ENCODE measurements at regions not wholly inside any gene's neighbourhood (a gene's known extent, or its start where the extent isn't known, plus 50 kb on each side); places are given as distances from the start of the nearest gene placed in this dataset.
A peak's percentile ranks its signal among the peaks of the same experiment; 100 is the strongest.

DNA sequence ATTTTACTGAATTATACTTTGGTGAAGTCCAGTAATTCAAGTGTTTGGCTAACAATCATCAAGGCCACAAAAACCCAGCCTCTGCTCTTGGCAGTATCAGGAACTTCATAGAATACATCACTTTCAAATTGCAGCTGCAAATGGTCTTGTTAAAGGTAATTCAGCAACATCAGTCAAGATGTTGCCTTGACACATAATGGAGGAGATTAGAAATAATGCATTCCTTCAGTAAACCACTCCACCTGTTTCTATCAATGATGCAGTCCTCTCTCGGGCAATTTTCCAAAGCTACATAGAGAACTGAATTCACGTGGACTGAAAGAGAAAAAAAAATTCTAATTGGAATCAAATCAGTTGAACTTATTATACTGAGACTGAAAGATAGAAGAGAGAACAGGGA lies 279.3 kb downstream of the VGLL3 start:
- POLR2A ChIA-PET, result no interaction called here
- Histone ChIP-seq H3K4me3 (ENCODE audit: low read depth, low read length) (no peak overlapping the region), H3K36me3 (ENCODE audit: control insufficient read depth, insufficient read depth, low read length) (no peaks in the 10 kb centered on the region), H3K27me3 (ENCODE audit: control insufficient read depth, insufficient read depth, low read length) (no peaks in the 10 kb centered on the region)
- DNase-seq (ENCODE audit: low read depth), result no peak
- CTCF ChIA-PET, result no interaction called here
- TF ChIP-seq, protein P1, sequence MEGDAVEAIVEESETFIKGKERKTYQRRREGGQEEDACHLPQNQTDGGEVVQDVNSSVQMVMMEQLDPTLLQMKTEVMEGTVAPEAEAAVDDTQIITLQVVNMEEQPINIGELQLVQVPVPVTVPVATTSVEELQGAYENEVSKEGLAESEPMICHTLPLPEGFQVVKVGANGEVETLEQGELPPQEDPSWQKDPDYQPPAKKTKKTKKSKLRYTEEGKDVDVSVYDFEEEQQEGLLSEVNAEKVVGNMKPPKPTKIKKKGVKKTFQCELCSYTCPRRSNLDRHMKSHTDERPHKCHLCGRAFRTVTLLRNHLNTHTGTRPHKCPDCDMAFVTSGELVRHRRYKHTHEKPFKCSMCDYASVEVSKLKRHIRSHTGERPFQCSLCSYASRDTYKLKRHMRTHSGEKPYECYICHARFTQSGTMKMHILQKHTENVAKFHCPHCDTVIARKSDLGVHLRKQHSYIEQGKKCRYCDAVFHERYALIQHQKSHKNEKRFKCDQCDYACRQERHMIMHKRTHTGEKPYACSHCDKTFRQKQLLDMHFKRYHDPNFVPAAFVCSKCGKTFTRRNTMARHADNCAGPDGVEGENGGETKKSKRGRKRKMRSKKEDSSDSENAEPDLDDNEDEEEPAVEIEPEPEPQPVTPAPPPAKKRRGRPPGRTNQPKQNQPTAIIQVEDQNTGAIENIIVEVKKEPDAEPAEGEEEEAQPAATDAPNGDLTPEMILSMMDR (IDR thresholded peaks at IDR 0.05; ENCODE audit: insufficient read depth, low read depth, low read length), result no peak

DNA sequence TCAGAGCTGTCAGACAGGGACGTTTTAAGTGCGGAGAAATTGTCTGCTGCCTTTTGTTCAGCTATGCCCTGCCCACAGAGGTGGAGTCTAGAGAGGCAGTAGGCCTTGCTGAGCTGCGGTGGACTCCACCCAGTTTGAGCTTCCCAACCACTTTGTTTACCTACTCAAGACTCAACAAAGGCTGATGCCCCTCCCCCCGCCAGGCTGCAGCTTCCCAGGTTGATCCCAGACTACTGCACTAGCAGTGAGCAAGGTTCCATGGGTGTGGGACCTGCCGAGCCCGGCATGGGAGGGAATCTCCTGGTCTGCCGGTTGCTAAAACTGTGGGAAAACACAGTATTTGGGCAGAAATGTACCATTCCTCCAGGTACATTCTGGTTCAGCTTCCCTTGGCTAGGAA lies 282.1 kb downstream of the VGLL3 start:
- Histone ChIP-seq H3K4me3 (ENCODE audit: low read depth, low read length) (no peak overlapping the region), H3K36me3 (ENCODE audit: control insufficient read depth, insufficient read depth, low read length) (no peaks in the 10 kb centered on the region), H3K27me3 (ENCODE audit: control insufficient read depth, insufficient read depth, low read length) (no peaks in the 10 kb centered on the region)
- no peak for DNase-seq (ENCODE audit: low read depth)
- ChIA-PET POLR2A (no interaction called here), CTCF (interaction anchor here (0.6 kb wide), 1 partner anchor 125 kb away, joined by 4 read pairs; no protein-coding TSS in a partner anchor)
- TF ChIP-seq, protein P1 (IDR thresholded peaks at IDR 0.05; ENCODE audit: insufficient read depth, low read depth, low read length), result no peak

DNA sequence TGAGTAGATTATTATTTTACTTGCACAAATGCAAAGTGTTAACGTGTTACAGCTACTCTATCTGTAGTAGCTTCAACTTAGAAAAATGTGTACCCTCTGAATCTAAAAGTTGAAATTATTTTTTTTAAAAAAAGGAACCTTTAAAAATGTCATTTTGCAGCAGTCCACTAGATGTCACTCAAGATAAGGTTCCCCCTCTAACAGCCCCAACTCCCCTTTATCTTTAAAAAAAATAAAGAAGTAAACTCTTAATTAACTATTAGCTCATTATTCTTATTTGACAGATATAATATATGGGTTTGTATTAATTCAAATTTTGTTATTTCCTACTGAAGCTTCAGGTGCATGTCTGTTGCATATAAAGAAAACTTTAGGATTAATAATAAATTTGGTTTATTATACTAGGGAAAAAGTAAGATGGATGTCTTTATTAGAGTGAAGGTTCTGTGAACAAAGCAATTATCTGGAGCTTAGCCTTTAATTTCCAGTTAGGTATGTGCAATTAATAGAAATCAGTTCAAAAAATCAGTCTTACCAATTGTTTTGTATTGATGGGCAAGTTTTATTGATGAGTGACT lies 288.5 kb downstream of the VGLL3 start:
- DNase-seq (ENCODE audit: low read depth), result no peak
- TF ChIP-seq, protein P1 (IDR thresholded peaks at IDR 0.05; ENCODE audit: insufficient read depth, low read depth, low read length), result peak; percentile 56
- no peak overlapping the region for H3K4me3 ChIP-seq (ENCODE audit: low read depth, low read length)
- H3K36me3 ChIP-seq (ENCODE audit: control insufficient read depth, insufficient read depth, low read length), result no peaks in the 10 kb centered on the region
- CTCF ChIA-PET, result interaction anchor here (0.9 to 1.4 kb wide), 6 partner anchors 9 to 557 kb away, joined by 3 to 5 read pairs (median 4); no protein-coding TSS in a partner anchor
- H3K27me3 ChIP-seq (ENCODE audit: control insufficient read depth, insufficient read depth, low read length), result no peaks in the 10 kb centered on the region
- POLR2A ChIA-PET, result no interaction called here

DNA sequence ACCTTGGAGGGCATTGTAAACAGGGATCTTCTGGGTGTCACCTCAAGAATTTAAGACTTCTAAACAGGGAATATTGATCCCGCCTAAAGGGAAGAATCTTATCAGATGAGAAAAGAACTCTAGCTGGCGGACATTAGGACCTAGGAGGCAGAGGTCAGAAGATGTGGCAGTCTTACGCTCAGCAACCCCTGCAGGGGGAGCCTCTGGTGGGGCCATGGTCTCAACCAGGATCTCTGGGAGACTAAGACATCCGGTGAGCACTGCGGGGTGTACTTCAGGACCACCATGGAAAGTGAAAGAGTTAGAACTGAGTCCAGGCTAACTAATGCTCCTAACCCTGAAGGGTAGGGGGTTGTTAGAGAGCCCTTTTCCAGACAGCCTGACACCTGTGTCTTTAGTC lies 295.2 kb downstream of the VGLL3 start:
- DNase-seq (ENCODE audit: low read depth), result no peak
- ChIA-PET POLR2A (no interaction called here), CTCF (interaction anchor here (0.9 kb wide), 1 partner anchor 15 kb away, joined by 3 read pairs; no protein-coding TSS in a partner anchor)
- Histone ChIP-seq H3K27me3 (ENCODE audit: control insufficient read depth, insufficient read depth, low read length) (no peaks in the 10 kb centered on the region), H3K4me3 (ENCODE audit: low read depth, low read length) (no peak overlapping the region), H3K36me3 (ENCODE audit: control insufficient read depth, insufficient read depth, low read length) (no peaks in the 10 kb centered on the region)
- TF ChIP-seq, protein P1 (IDR thresholded peaks at IDR 0.05; ENCODE audit: insufficient read depth, low read depth, low read length), result no peak

DNA sequence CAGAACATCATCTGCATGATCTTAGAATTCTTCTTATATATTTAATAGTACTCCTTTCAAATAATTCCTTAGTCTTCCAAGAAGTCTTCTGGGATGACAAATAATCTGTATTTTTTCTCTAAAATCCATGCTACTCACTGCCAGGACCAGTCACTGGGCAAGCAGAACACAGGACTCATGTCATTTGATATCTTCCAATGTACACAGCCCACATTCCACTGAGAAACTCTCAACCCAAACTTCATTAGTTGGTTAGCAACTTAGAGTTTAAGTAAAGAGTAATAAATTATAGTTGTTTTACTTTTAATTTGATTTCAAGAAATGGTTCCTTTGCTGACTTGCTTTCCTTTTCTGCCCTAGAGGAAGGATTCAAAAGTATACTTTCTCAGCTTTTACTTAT lies 317.0 kb downstream of the VGLL3 start:
- Histone ChIP-seq H3K36me3 (ENCODE audit: control insufficient read depth, insufficient read depth, low read length) (no peaks in the 10 kb centered on the region), H3K4me3 (ENCODE audit: low read depth, low read length) (no peak overlapping the region), H3K27me3 (ENCODE audit: control insufficient read depth, insufficient read depth, low read length) (no peaks in the 10 kb centered on the region)
- ChIA-PET POLR2A (no interaction called here), CTCF (no interaction called here)
- no peak for DNase-seq (ENCODE audit: low read depth)
- TF ChIP-seq, protein P1 (IDR thresholded peaks at IDR 0.05; ENCODE audit: insufficient read depth, low read depth, low read length), result no peak
